Kidney tubule cell (primary cell): ENCODE measurements at regions not wholly inside any gene's neighbourhood (a gene's known extent, or its start where the extent isn't known, plus 50 kb on each side); places are given as distances from the start of the nearest gene placed in this dataset.
A peak's percentile ranks its signal among the peaks of the same experiment; 100 is the strongest.
"Not testable (repeated sequence)": the region's sequence is repeated elsewhere in the genome, so short reads cannot be mapped to it uniquely, and the experiment has no call there.

ENCODE experiments used
- DNase-seq: peaks from one replicate; pipeline ENCODE4 v3.0.0-alpha.2; 2018; ENCODE audit warnings: low spot score

DNA sequence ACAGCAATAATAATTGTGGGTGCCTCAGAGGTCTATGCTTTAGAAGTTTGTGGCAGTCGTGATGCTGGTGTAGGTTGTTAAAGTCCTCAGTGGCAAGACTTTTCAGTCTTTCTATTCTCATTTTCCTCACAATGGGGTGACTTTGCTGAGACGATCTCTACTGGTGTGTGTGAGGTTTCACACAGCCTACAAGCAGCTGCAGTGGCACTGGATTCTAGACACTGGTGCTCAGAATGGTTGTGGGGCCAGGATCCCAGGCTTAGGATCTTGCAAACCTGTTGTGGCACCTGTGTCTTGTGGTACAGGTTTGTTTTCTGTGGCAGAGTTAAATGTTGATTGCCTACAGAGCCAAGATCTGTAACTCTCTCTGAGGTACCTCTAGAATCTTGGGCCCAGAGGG, 581.2 kb downstream of the PTPRC start:
- no peak for DNase-seq

DNA sequence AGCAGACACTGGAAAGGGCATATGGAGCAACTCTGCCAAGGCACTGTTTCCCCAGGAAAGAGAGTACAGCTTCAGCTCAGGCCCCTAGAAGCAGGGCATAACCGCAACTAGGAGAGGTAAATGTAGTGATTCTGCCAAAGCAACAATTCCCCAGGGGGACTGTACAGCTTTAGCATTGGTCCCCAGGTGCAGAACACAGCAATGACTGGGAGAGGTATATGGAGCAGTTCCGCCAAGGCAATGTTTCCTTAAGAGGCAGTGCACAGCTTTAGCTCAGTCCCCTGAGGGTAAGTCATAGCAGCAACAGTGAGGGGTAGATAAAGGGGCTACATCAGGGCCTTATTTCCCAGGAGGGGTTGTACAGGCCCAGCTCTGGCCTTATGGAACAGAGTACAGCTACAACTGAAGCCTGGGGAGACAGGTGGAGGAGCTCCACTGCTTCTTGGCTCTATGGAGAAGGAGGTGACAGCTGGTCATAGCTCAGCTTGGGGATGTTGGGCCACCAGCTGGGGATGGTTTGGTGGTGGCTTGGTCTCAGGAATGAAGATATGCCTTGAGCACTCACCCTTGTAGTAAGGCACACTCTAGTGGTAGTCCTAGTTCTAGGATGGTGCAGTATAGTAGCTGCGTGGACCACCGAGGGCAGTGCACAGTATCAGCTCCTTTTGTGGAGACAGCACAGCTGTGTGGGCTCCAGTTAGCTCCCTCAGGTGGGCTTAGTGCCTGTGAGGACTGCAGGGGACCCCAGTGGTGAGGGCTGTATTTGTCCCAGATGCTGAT, 582.7 kb downstream of the PTPRC start:
- DNase-seq, result no peak

- DNase-seq, result no peak
These were observed 585.1 kb downstream of the PTPRC start for GRCh38 chr1:199223936-199224335.

GRCh38 chr1:199226163-199226562, 587.3 kb downstream of the PTPRC start:
- DNase-seq, result peak; percentile 73

GRCh38 chr1:199242147-199242546, 603.3 kb downstream of the PTPRC start:
- DNase-seq, result peak; percentile 2

DNA sequence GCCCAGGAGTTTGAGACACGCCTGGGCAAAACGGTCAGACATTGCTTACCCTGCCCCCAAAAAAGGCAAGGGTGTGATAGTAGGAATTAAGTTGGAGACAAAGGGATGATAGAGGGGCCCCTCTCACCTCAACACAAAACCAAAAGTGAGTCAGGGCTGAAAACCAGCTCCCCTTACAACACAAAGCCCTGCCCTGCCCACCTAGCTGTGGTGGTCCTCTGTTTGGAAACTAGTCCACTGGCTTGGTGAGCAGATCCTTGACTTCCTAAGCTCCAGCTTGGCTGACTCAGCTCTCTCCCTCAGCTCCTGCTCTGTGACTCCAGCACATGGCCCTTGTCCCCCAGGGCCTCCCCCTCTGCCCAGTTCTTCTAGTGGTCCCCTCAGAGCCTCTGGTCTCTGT, 603.8 kb downstream of the PTPRC start:
- DNase-seq, result no peak

- DNase-seq, result peak; percentile 63
These were observed 604.7 kb downstream of the PTPRC start for GRCh38 chr1:199243423-199244061.

DNA sequence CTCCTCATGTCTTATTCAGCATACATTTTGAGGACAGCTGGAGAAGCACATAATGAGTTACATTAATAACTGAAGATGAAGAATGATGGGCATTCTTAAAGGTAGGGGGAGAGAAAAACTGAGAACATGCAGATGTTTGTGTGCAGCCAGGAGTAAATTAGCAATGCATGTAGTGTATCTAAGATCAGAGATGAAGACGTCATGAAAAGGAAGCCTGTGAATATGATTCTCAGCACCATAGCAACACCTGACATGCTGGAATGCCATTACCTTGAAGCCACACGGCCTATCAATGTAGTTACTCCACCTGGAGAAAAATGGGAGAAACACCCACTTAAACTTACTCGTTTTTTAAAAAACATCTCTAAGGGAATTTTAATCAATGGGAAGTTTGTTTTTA, 607.1 kb downstream of the PTPRC start:
- no peak for DNase-seq

DNA sequence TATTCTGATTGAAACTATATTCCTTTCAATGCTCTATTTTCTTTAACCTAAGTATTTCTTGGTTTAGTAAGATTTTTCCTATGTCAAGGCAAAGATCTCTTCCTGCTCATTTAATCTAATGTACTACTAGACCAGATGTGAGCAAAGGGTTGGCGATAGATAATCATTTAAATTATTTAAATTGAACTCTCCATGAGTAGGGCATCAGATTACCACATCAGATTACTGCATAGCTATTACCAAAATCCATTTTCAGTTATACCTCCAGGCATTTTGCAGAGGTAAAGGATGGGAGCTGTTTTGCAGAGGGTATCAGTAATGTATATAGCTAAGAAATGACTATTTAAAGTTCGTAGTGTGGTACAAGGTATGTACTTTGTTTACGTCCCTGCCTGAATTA, 607.9 kb downstream of the PTPRC start:
- DNase-seq, result no peak

DNA sequence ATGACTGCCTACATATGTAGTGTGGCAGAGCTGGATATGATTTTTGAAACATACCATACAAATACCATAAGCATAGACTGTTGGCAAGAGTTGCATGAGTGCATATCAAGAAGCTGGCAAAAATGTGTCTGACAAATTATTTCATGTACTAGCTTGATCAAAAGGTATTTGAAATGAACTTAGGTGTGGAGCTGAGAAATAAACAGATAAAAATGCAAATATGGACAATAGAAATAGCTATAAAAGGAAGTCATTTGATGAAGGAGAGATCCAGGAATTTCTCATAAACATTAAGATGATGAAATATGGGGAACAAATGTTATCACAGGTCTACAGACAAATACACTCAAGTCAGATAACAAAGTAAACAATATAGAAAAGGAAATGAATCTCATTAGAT, 609.1 kb downstream of the PTPRC start:
- no peak for DNase-seq

GRCh38 chr1:199254040-199254439, 615.2 kb downstream of the PTPRC start:
- not testable (repeated sequence) for DNase-seq

GRCh38 chr1:199261328-199261727, 622.5 kb downstream of the PTPRC start:
- no peak for DNase-seq

GRCh38 chr1:199264283-199264682, 625.4 kb downstream of the PTPRC start:
- DNase-seq, result no peak

DNA sequence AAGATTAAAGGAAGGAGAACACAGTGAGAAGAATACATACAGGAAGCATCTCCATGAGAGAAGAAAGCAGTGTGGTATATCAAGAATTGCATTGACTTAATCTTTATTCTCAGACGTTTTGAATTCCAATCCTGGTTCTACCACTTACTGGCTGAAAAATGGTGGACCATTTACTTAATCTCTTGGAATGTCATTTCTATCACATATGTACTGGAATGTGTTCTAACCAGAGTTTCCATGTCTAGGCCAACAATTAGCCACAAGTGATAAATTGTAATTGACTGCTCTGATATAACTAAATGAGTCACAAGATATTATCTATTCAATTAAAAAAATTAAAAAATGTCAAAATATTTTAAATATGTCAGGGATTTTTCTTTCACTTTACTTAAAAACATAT, 626.1 kb downstream of the PTPRC start:
- no peak for DNase-seq

- DNase-seq, result no peak
These were observed 626.5 kb downstream of the PTPRC start for GRCh38 chr1:199265319-199265718.

DNA sequence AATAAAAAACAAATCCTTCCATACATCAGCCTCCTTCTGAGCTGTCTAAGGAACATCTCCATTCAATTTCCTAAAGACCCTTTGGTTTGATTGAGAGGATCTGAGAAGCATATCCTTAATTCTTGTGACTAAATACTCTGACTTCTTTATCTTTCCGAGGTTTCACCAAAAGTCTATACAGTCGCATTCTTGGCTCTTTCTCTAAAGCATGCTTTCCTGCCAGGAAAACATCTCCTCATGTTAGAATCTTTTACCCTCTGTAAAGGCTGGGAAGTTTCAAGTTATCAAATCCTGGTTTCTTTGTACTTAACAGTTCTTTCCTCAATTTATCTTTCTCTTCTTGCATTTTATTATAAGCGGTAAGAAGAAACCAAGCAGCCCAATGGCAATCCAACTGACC, 630.4 kb downstream of the PTPRC start:
- no peak for DNase-seq

- DNase-seq, result no peak
These were observed 633.3 kb downstream of the PTPRC start for GRCh38 chr1:199272139-199272544.

DNA sequence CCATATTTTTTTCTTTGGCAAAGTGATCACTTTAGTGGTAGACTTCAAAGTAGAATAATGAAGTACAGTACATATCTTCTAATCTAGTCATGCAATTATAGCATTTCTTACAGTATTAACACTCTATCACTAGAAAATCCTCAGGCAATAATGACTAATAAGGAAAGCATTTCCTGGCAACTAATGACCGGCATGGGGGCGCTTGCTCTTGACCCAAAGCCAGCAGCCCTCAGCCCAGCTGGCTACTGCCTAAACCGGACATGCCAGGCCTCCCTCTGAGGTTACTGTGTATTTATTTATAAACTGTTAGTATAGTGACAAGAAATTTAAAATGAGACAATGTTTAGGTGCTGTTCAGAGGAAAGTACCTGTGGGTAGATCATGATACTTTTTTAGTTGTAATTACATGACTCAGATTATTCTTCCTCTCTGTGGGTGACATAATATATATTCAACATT, 633.8 kb downstream of the PTPRC start:
- DNase-seq, result peak; percentile 98

GRCh38 chr1:199273837-199274379, 635.1 kb downstream of the PTPRC start:
- peak; percentile 44 for DNase-seq

GRCh38 chr1:199279067-199279466, 640.2 kb downstream of the PTPRC start:
- no peak for DNase-seq

DNA sequence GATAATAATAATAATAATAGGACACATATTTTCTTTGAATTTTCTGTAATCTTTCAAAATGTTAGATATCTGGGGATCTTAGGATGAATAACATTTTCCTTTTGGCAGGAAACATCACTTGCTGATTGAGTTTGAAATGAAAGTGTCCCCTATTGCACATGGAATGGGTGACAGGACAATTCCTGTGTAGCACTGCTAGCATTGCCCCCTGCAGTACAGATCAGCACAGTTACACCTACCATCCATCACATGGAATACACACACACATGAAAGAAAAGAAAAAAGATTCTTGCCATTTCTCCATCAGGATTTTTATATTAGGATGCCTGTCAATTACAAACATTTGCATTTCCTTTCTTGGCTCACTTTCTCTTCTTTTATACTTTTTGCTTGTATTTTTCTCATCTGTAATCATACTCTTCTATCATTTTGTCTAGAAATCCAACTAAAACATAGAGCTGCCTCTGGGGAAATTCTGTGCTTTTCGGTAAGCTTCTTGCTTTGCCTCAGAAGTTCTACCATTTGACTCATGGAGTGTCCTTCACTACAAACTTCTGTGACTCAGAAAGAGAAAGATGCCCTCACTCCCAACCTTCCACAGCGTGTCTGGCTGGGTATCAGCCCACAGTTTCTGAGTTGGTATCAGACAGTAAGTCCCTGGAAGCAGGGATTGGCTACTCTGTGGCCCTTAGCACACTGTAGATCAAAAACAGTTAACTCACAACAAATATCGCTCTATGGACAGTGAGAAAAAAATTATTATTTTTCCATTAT, 641.2 kb downstream of the PTPRC start:
- DNase-seq, result peak; percentile 22

DNA sequence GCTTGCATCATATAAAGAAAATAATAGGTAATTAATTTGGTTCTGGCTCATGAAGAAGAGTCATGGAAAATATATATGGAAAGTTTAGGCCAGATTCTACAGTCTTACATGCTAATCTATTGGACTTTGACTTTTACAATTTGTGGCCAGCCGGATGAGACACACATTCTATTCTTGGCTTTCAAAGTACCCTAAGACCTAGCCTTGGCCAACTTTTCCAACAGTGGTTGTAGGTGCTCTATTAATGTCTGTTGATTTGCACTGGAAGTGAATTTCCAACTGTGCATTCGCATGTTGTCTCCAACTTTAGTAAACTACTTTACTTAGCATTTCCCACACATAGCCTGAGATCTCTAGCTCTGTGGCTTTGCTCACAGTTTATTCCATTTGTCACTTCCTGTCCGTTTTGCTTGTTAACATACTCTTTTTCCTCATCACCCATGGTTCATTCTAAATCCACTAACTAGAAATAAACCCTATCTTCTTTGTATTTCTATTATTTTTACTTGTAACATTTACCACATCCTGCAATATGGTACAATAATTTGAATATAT, 644.0 kb downstream of the PTPRC start:
- DNase-seq, result no peak
